GM19324 (cell line): ENCODE measurements at regions not wholly inside any gene's neighbourhood (a gene's known extent, or its start where the extent isn't known, plus 50 kb on each side); places are given as distances from the start of the nearest gene placed in this dataset.

Experiments
- ATAC-seq: cut with Tn5 transposase; IDR thresholded peaks from one replicate; pipeline ENCODE4 v1.9.1; 2021; ENCODE audit warnings: mild to moderate bottlenecking, moderate library complexity; ENCODE audit not compliant: unreplicated experiment, low FRiP score

DNA sequence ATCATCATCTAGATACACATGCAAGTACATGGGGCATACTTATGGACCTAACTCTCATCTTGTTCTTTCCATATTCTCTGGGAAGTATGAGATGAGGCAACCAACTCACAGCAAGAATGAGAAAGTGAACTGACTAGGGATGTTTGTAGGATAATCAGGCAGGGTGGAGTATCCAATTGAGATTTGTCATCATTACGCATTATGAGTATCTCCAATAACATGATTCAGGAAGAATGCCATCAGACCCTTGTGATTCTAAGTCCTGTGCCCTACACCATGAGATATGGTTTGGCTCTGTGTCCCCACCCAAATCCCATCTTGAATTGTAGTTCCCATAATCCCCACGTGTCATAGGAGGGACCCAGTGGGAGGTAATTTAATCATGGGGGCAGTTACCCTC is 154.0 kb downstream of the SLC30A10 start:
- no peak for ATAC-seq

DNA sequence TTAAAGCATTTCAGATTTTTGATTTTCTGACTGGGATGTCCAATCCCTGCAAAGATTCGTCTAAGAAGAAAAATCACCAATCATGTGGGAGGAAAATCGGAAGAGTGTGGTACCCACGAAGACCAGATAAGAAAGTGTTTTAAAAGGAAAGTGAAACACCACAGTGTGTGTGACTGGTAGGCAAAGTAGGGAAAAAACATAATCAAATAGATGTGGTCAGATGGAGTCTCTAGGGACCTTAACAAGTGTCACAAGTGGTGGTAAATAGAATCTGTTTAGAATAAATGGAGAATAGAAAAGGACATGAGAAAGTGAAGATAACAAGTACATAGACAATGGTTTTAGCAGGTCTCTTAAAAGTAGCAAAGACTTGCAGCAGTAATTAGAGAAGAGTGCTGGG is 154.6 kb downstream of the SLC30A10 start:
- ATAC-seq: peak; percentile 89

DNA sequence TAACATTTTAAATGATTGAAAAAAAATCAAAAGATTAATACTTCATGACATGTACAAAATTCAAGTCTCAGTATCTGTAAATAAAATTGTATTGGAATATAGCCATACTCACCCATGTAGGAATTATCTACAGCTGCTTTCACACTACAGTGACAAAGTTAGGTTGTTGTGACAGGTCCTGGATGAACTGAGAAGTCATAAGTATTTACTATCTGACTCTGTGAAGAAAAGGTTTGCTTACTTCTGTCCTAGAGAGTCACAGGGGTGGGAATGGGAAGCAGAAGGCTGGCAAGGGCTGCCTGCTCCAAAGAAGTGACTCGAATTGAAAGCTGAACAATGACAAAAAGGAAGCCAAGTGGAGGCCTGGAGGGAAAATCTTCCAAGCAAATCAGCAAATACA is 155.2 kb downstream of the SLC30A10 start:
- ATAC-seq: no peak

DNA sequence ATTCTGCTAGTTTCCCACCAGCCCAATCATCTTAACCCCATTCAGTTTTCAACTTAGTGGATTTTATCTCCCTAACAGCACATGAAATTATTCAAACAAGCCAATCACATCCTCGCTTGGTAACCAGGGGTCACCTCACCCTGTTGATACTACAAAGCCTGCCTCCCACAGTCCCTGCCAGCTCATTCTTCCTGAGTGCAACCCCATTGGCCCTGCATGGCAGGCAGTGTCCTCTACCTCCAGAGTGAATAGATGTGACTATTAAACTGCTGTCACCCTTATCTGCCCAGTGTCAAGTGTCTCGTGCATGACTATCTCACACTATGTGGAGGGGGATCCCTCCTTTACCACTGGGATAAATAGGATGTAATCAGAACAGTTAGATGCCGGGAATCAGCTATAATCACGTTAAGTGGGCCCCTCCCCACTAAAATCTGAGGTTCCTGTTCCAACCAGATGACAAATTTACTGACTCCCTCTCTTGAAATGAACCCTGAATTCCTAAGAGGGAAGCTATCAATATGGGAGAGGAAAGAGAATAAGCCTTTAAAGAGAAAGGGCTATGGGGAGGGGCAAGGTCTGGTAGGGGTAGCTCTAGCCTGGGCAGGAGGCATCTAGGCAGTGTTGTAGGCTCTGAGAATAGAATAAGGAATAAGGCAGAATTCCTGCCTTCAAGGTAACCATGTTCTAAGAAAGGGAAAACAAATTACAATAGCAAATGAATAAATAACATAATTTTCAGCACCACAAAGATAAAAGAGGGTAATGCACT is 155.9 kb downstream of the SLC30A10 start:
- no peak for ATAC-seq

DNA sequence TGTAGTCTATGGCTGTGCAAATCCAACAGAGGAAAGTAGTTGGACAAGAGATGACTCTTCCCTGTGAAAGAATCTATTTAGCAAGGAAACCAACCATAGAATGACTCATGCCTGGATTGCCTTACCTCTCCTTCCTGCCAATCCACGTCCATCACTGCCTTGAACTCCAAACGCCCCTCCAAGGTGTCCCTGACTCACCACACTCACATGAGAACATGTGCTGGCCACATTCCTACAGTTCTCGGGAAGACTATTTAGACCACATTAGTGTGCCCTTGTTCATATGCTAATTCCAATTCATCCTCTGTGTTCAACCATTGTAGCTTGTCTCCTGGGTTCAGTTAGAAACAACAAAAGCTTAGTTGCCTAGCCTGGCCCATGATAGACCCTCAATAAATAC is 157.3 kb downstream of the SLC30A10 start:
- ATAC-seq: no peak

DNA sequence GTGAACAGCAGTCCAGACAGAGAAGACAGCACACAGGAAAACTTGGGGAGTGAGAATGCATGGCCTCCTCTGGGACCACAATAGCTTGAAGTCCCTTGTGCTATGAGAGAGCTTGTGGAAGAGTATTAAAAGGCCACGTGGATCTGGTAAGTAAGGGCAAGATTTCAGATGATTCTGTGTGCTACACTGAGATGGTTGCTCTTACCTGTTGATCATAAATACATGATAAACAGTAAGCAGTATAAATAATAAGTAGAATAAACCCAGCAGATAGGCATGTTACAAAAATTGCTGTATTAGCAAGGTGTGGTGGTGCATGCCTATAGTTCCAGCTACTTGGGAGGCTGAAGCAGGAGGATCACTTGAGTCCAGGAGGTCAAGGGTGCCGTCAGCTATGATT is 150.4 kb upstream of the ZC3H11B start:
- ATAC-seq: no peak

DNA sequence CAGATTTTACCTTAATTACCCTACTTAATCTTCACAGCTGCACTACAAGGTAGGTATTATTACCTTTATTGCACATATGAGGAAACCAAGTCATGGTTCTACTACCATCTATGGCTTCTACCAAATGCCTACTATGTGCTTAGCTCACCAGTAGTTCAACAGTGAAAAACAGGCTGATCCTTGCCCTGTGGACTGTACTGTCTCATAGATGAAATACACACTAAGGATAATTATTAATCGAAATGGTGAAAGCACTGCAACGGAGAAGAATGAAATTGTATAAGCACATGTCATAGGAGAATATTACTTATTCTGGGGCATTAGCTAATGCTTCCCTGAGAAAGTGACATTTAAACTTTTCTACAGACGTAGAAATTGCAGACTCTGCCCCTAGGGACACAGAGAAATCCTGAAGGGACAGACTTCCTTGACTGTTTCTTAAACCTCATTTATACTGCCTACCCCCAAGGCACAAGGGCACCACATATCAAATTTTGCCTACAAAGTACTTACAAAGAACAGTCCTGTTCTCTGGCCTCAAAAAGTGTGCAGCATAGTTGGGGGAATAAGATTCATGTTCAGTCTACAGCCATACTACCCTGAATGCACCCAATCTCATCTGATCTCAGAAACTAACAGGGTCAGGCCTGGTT is 148.4 kb upstream of the ZC3H11B start:
- ATAC-seq: no peak

DNA sequence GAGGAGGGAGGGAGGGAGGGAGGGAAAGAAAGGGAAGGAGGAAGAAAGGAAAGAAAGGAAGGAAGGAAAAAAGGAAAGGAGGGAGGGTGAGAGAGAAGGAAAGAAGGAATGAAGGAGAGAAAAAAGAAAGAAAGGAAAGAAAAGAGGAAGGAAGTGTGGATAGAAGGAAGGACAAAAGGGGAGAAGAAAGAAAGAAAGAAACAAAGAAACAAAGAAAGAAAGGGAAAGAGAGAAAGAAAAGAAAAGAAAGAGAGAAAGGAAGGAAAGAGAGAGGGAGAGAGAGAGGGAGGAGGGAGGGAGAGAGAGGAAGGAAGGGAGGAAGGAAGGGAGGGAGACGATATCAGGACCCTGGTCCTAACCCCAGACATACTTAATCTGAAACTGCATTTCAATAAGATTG is 146.2 kb upstream of the ZC3H11B start:
- no peak for ATAC-seq

DNA sequence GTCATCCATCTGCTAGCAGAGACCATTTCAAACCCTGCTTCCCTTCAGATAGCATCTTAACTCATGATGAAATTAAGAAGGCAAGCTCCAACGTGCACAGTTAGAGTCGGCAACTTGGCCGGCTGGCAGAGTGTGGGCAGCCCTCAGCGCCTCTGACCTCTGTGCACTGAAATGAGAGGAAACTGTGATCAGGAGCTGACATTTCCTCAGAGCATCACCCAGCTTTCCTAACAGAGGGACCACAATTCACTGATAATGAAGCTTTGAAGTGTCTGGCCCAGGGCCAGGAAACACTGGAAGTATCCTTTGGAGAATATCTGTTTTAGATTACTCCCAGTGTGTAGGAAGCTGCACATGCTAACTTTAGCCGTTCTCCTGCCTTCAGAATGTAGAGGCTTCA is 145.0 kb upstream of the ZC3H11B start:
- ATAC-seq: no peak

DNA sequence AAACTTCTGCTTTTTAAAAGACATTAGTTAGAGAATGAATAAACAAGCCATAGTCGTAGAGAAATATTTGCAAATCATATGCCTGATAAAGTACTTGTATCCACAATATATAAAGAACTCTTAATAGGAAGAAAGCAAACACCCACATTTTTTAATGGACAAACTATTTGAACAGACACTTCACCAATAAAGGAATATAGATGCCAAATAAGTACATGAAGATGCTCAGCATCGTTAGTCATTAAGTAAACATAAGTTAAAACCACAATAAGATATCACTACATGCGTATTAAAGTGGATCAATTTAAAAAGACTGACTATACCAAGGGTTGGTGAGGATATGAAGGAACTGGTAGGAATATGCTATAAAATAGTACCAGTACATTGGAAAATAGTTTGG is 142.3 kb upstream of the ZC3H11B start:
- ATAC-seq: no peak

DNA sequence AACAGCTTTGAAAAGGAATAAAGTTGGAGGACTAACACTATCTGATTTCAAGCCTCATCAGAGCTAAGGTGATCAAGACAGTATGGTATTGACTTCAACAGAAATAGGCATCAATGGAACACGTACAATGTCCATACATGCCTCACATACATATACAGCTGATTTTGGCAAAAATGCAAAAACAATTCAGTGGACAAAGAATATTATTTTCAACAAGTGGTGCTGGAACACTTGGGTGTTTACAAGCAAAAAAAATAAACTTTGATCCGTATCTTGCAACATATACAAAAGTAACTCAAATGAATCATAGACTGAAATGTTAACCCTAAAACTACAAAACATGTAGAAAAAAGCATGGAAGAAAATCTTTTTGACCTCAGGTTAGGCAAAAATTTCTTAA is 141.9 kb upstream of the ZC3H11B start:
- ATAC-seq: no peak

DNA sequence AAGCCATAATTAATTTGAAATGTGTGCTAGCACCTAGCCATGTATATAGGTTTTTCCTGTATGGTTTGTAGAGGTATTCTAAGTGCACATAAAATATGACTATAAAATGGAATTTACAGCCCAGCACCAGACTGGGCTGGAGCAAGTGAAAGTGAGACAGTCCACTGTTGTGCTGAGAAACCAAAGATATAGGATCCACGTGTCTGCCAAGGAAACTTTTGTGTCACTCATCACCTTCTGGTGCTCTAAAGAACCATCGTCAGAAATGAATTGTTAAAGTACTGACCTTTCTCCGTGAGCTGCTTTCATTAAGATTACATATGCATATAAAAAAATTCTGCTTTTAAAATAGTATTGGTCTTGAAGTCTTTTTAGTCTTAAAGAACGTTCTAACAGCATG is 141.0 kb upstream of the ZC3H11B start:
- ATAC-seq: no peak

DNA sequence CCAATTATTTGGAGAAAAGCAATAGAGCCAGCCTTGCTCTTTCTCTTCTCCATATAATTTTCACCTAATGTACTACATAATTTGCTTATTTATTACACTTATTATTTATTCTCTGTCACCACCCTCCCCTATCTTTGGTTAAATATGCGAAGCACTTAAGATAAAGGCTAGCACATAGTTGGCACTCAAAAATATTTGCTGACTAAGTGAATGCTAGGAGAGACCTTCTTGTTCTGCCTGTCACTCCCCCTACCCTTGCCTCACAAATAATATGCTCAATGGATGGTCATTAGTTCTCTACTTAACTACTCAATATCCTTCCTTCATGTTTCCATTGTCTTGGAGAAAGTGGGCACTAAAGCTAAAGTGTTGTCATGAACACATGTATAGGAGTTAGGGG is 139.7 kb upstream of the ZC3H11B start:
- ATAC-seq: no peak

DNA sequence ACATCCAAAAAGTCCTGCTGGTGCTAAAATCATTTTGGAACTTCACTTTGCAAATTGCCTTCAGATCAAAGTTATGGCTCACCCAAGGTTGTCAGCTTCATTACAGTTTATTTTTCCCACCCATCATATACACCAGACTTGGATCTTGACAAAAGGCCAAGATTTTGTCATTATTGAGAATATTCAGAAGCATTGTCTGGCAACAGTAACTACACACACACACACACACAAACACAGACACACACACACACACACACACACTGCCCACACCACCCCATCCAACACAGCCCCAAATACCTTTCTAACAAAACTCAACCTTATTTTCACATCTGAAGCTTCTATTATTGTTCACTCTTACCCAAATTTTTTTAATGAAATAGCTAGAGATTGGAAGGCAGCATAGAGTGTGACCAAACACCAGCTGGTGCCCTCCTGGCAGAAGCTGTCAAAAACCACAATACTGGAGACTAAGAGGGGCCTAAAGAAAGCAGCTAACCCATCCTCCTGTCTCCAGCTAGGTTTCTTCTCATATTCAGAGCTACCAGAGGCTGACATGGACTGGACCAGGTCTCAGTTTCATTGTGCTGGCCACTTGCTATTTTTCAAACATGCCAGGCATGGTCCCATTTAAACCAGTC is 139.1 kb upstream of the ZC3H11B start:
- no peak for ATAC-seq

DNA sequence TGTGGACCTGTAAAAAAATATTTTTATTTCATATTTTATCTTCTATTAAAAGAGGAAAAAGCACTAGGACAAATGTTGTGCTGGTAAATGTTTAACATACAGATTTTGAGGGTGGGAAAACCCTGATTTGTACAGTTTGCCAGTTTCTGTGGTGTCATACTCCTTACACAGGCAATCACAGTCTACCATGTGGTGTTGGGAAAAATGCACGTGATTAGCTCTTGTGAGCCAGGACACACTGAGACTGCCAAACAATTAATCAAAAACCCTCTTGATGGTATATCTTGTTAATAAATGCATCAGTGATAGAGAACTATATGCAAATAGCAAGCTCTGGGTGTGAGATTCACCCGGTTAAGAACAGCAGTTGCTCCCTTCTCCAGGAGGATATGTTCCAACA is 136.5 kb upstream of the ZC3H11B start:
- ATAC-seq: no peak

DNA sequence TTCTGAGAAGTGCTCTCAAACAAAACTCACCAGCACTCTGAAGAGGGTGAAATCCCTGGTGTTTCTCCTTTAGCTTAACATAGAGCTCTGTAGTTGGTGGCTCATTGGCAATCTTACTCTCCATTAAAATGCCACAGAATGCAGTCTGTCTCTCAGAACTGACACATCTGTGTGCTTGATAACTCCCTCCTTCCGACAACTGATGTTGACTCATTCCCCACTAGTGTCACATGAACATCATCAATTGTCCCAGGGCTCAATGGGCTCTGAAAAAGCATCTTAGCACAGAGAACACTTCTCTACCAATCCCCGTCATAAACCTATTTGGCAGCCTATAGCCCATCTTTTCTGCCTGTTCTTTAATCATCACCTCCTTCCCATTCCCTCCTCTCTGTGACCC is 133.2 kb upstream of the ZC3H11B start:
- ATAC-seq: no peak

DNA sequence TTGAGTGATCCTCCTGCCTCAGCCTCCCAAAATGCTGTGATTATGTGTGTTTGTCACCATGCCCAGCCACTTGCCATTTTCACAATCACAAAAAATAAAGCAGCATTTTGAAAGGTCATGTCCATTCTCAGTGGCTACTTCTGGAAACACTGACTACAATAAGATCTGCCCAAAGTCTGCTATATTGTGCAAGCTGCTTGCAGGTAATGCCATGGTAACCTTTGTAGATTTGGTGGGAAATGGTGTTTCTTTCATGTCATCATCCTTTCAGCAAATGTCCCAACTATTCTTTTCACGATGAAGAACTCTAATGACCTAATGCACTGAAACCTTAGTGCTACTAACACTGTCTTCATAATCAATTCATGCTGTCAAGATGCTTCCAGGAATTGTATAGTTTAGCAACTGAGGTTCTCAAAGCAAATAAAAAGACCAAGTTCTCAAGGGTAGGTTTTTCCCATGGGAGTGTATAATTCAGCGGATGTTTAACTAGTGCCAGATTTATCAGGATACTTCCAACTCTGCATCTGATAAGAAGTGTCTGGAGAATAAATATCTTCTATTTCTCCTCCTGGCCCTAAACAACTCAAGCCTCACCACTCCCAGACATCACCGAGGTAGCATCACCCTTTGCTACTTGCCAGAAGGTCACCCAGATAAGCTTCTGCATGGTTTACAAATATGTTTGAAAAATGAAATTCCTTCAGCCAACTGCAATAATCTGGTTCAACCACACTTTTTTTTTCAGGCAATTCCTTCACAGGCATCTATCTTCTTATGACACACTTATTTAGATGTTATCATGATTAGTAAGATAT is 132.0 kb upstream of the ZC3H11B start:
- no peak for ATAC-seq

DNA sequence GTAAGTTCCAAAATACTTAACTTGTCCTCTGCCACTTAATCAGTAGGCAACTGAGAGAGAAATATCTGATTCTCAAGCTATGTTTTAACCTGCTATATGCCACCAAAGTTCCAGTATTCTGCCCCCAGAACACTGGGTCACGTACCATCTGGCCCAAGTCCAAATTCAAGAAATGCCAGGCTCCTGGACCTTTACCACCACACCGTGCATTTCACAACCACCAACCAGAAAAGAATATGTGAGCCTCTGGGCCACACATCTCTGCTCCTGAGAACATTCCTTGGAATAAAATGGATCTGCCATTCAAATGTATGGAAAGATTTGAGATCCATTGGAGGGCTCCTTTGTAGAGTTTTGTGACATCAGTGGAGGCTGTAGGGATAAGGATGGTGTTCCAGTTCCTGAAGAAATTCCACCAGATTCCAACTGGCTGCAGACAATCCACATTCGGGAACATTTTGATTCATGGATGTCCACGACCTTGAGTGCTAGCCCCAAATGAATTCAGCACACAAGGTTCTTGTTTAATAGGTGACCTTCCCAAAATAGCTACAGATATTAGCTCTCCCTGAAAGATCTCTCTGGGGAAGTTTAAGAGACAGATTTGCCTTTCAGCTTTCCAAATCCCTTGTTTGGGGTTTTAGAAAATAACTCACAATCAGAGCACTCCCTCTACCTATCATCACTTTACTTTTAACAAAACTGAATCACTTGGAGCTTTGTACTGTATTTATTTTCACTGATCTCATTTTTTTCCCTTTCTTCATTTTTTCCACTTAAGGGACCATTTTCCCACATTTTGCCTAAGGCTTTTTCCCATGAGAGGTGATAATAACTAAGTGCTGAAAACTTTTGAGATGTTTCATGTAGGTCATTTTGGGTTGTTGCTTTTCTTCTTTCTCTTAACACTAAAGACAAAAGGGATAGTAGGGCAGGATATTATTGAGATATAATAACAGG is 128.4 kb upstream of the ZC3H11B start:
- no peak for ATAC-seq

DNA sequence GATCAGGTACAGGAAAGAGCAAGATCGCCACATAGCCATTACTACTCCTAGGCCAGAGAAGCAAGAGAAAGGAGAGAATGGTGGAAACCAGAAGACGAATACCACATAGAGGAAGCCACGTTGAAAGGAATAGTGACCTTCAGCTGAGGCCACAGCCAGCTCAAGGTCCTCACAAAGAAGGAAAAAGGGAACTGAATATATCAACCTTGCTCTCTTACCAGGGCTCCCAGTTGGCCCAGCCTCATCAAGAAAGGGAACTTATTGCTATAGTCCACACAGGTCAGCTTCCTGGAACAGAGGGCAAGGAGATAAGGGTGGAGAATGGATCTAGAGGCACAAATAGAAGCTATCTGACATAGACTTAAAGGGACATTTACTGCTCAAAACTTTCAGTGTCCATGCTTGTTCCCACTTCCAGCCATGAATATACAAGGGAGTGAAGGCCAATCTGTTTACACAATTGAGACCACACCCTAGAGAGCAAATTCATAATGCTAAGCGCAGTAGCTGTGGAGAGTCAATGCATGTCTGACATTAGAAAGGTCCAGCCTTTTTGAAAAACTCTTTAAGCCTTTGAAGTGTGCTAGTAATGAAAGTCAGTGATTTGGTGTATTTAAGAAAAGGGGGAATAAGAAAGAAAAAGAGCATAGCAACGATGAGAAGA is 120.7 kb upstream of the ZC3H11B start:
- no peak for ATAC-seq
